SW480 (cell line): ENCODE measurements at regions not wholly inside any gene's neighbourhood (a gene's known extent, or its start where the extent isn't known, plus 50 kb on each side); places are given as distances from the start of the nearest gene placed in this dataset.
A peak's percentile ranks its signal among the peaks of the same experiment; 100 is the strongest.
"Not testable (repeated sequence)": the region's sequence is repeated elsewhere in the genome, so short reads cannot be mapped to it uniquely, and the experiment has no call there.

Experiments used
- DNase-seq: peaks from one replicate; pipeline ENCODE4 v3.0.0-alpha.2; 2016; ENCODE audit warnings: low spot score

DNA sequence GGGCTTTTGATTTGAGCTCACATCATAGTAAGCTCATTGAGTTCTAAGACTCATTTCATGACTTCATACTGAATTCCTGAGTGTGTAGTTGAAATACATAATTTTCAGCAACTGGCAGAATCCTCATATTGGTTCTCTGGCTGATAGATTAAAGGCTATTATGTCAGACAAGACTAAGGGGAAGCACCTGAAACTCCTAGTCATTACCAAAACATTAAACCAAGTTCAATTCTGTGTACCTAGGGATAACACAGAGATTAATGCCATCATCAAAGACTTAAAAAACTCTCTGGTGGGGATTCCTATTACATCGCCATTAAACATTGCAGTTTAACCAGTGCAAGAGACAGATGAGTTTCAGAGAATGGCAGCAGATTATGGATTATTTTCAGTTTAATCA, 339.1 kb downstream of the PTPRC start:
- DNase-seq: no peak

DNA sequence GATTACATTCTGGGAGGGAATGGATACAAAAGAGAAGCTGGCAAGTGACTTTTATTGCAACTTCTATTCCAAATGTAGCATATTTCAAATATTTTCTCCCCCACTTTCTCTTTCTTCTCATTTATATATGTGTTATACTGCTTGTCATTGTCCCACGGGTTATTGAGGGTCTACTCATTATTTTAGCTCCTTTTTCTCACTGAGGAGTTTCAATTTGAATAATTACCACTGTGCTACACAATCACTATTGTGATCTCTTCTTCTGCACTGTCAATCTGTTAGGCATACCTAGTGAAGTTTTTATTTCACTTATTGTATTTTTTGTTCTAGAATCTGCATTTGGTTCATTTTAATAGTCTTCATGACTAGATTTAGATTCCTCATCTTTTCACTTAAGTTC, 339.7 kb downstream of the PTPRC start:
- DNase-seq: no peak

DNA sequence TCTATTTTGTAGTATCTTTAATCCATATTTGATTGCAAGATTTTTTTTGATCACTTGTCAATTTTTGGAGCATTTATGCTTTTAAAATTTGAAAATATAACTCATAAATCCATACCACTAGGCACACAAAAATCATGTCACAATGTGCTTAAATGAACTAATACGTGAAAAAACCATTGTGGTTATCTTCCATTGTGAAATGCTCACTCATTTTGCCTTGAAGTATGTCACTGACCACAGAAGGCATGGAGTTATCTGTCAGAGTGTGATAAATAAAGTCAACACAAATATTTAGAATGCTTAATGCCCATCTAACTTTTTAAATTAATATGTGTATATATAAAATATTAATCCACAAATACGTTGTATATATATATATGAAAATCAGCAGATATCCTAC, 347.2 kb downstream of the PTPRC start:
- no peak for DNase-seq

GRCh38 chr1:198986442-198986841, 347.6 kb downstream of the PTPRC start:
- DNase-seq: no peak

DNA sequence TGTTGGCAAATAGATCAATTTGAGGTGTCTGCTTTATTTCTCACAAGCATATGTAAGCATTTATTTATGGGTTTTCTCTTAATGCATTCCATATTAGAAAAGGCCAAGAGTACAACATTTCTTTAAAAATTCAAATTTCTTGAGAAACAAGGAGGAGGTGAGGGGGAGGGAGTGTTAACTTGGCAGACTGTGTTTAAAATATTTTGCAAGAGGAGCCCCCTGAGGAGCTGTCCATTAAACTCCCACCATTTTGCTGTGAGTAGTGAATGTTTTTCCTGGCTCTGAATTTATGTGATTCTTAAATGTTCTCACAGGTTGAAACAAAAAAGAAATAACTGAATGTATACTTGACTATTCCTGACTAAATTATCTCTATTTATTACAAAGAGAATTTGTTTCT, 363.8 kb downstream of the PTPRC start:
- no peak for DNase-seq

DNA sequence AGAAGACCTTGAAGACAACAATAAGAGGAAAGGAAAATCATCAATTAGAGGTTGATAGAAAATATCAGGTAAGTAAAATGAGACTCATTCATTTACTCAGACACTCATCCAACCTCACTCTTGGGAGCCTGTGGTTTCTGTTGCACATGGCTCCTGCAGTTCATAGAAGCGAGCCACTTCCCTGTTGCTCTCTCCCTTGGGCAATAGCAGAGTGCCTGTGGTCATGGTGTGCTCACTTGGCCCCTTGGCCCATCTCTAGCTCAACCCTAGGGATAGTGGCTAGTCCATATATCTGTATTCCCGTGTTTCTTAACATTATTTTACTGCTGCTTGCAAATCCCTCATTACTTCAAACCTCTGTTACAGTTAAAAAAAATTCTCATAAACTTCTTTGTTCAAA, 368.6 kb downstream of the PTPRC start:
- no peak for DNase-seq

DNA sequence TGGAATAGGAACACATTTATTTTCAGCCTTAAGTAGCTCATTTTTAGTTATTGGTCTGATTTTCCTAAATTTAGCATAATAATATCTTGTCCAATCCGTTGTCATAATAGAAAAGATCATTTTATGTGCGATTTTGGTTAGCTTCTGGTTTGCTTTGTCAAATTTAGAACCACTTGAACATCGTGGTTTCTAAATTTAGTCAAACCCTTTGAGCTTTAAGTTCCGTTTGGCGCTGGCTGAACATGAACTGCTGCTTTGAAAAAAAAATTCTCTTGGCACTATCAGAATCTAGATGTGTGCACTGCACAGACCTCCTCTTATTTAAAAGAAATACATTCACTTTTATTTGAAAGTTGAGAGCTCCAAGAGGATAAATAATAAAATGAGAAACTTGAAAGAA, 370.6 kb downstream of the PTPRC start:
- no peak for DNase-seq

GRCh38 chr1:199010492-199010891, 371.7 kb downstream of the PTPRC start:
- no peak for DNase-seq

DNA sequence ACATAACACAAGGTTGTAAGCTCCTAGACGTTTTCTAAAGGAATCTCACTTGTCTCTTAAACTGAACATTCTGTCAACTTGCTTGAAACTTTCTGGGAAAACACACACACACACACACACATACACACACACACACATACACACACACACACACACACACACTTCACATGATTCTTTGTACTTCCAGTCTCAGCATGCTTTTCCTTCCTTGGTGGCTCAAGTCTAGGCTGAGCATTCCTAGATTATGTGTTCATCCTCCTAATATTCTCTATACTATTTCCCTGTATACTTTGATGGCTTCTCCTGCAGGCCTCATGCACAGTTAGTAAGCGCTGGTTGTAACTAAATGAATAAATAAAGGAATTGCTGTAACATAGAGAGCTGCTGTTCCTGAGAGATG, 372.1 kb downstream of the PTPRC start:
- DNase-seq: no peak

- no peak for DNase-seq
Observed at GRCh38 chr1:199015799-199016198, 377.0 kb downstream of the PTPRC start.

DNA sequence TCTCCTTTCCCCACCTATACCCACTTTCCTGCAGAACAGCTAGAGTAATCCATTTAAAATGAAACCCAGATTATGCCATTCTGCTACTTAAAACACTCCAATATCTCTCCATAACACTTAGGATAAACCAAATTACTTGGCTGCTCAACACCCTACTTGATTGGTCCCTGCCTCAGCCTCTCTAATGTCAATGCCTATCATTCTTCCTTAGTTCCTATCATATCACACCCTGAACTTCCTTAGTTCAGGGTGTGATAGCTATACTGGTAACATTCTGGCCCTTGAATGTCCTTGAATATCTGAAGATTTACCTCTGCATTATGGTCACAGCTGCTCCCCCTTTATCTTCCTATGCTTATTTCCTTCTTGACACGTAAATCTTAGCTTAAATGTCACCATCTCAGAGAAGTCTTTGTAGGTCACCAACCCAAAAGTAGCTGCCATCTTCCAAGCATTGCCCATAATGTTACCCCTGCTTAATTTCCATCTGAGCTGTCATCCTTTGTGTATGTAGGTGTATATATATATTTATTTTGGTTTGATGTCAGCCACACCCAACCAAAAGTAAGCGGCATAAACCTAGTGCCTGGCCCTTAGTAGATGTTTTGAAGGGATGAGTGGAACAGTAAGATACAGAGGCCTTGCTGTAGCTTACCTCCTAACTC, 379.8 kb downstream of the PTPRC start:
- no peak for DNase-seq

GRCh38 chr1:199020051-199020450, 381.2 kb downstream of the PTPRC start:
- DNase-seq: no peak

- no peak for DNase-seq
Observed at GRCh38 chr1:199020904-199021303, 382.1 kb downstream of the PTPRC start.

- peak; percentile 5 for DNase-seq
Observed at GRCh38 chr1:199029401-199029800, 390.6 kb downstream of the PTPRC start.

DNA sequence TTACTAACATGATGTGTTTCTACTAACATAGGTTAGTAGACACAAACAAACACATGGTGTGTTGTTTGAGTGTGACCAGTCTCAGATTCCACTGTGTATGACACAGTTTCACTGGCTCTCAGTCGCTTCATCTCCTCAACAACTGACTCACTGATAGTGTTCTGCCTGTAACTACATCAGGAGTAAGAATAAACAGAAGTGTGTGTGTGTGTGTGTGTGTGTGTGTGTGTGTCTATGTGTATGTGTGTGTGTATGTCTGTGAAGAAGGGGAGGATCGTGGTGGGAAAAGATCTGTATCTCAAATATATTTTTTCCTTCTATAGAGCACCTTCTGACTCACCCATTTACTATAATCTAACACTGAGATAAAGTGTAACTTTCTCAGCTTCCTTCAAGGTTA, 391.0 kb downstream of the PTPRC start:
- DNase-seq: no peak

GRCh38 chr1:199030541-199030940, 391.7 kb downstream of the PTPRC start:
- DNase-seq: not testable (repeated sequence)

GRCh38 chr1:199031170-199031569, 392.3 kb downstream of the PTPRC start:
- not testable (repeated sequence) for DNase-seq

DNA sequence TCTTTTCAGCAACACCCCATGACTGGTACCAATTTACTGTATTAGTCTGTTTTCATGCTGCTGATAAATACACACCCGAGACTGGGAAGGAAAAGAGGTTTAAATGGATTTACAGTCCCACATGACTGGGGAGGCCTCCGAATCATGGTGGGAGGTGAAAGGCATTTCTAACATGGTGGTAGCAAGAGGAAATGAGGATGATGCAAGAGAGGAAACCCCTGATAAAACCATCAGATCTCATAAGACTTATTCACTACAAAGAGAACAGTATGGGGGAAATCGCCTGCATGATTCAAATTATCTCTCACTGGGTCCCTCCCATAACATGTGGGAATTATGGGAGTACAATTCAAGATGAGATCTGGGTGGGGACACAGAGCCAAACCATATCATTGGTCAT, 393.6 kb downstream of the PTPRC start:
- DNase-seq: not testable (repeated sequence)

DNA sequence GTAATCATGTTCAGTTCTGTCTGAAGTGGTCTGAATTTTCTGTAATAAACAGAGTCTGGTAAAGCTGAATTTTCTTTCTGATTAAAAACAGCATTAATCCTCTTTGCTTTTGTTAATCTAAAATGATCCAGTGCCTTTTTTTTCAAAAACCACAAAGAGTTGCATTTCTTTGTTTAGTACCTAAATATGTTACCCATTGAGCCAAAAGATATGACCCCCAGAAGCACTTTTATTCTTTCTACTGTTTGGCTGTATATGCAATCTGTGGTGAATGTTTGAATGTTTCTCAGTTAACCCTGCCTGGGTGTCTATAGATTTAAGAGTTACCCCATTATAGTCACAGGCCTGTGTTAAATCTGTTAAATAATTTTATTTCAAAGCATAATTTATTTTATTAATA, 394.8 kb downstream of the PTPRC start:
- DNase-seq: no peak

DNA sequence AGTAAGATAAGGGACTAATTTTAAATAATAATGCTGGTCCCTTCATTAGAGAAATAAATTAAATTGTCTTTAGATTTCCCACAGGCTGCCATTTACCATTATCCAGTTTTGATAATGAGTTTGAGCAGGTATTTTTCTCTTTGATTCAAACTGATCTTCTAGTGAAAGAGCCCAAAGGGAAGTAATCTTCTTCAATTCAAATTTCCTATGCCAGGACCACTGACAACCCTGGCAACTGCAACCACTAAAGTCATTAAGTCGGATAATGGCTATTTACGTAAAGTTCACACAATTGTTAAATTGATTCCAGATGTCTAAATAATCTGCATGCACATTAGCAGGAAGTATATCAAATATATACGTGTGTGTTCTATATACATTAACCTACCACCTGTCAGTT, 399.3 kb downstream of the PTPRC start:
- no peak for DNase-seq

DNA sequence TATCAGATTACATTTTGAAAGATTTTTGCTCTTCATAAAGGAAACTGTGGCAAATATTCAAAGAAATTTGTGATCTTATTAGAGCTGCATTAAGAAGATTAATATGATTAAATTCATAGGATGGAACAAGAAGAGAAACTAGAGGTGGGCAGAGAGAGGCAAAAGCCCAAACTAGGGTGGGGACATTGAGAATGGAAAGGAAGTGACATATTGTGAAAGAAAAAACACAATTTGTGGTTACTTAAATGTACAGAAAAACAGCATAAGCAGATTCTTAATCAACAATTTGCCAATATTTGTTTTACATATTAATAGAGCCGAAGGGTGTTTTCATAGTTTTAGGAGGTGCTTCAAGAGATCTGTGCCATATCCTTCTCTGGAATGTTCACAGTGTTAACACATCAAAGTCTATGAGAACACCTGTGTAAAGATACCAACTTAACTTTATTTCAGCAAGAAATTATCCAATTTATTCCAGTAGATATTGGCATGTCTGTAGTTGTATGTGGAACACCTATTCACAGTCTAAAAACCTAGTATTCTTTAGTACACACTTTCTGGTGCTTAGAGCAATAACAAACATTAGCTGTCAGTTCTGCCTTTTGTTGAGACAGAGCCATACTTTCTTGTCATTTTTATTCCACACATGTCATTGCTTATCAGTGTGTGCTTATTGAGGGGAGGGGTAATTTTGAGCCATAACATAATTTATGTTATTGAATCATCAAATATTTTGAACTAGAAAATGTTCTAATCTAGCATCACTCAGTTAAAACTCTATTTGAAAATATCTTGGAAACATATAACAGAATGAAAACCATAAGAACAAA, 401.5 kb downstream of the PTPRC start:
- DNase-seq: no peak

- DNase-seq: no peak
Observed at GRCh38 chr1:199041173-199041914, 402.5 kb downstream of the PTPRC start.

GRCh38 chr1:199042193-199042592, 403.4 kb downstream of the PTPRC start:
- no peak for DNase-seq
